SHP77 treated with DMSO at 0.1 percent for 48 hours (cell line): ENCODE measurements at regions not wholly inside any gene's neighbourhood (a gene's known extent, or its start where the extent isn't known, plus 50 kb on each side); places are given as distances from the start of the nearest gene placed in this dataset.
"Not testable (repeated sequence)": the region's sequence is repeated elsewhere in the genome, so short reads cannot be mapped to it uniquely, and the experiment has no call there.

Experiments
- DNase-seq: peaks from one replicate; lab custom pipeline; 2025; lab: John Stamatoyannopoulos, UW

DNA sequence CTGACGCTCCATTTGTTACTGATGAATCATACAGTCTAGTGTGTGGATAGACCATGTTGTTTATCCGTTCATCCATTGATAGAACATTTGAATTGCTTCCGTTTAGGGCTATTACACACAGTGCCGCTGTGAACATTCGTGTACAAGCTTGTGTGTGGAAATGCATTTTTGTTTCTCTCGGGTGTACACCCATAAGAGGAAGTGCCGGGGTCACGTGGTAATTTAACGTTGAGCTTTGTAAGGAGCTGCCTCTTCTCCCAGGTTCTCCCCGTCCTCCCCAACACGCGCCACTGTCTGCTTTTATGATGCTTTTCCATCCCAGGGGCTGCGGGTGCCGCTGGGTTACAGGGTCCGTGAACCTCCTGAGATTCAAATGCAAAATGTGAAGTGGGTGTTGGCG is 142.3 kb downstream of the IGLL1 start:
- no peak for DNase-seq

DNA sequence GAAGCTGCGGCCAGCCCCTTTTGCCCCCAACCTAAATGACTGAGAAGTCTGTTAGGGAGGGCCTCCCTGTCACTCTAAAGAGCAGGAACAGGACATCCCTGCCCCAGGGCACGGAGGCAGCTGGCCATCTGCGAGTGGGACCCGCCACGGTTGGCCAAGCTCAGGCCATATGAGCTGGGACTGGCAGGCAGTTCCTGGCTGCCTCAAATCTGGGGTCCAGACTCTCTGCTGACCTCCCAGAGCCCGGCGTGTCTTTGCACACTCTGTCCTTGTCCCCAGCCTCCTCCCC is 143.0 kb downstream of the IGLL1 start:
- DNase-seq: not testable (repeated sequence)

DNA sequence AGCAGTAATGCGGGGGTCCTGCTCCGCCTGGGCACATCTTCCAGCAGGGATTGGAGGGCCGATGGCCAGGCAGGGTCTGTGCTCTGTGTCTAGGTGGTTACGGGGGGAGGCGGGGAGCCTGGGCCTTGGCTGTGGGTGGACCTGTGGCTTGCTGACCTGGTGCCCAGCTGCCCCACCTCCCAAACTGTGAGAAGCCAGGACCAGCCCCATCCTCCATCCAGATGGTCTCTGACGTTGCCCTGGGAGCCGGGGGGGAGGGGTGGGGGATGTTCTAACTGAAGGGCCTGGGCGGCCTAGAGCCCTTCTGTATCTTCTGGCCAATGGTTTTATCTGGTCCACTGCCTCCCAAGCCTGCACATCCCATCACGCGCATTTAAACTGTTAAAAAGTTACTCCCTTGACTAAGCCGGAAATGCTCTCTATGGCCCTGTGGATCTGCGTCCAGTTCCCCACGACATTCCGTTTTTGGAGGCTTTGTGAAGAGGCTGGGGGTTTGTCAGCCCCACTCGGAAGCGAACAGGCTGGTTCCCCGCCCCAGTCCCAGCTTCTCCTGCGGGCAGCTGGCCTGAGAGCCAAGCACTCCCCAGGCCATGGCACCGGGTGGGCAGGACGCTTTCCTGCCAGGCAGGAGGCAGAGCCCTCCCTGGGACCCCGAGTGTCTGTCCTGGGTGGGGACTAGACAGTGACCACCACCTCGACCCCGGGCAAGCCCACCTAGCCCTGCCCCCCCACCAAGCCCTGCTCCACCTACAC is 143.6 kb downstream of the IGLL1 start:
- not testable (repeated sequence) for DNase-seq

DNA sequence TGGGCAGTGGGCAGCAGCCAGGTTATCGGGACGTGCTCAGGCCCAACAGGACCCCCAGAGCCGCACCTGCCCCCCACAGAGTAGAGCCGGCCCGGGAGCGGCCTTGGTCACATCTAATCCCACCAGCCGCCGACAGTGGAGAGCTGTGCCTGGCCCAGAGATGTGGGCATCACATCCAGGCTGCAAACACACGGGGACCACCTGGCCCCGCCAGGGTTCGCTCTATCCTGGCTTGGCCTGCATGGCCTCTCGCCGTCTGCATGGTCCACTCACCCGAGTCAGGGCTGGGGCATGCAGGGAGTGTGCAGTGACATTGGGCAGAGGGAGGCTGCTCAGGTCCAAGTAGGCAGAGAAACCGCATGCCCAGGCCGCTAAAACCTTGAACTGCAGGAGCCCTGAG is 144.9 kb downstream of the IGLL1 start:
- DNase-seq: not testable (repeated sequence)

DNA sequence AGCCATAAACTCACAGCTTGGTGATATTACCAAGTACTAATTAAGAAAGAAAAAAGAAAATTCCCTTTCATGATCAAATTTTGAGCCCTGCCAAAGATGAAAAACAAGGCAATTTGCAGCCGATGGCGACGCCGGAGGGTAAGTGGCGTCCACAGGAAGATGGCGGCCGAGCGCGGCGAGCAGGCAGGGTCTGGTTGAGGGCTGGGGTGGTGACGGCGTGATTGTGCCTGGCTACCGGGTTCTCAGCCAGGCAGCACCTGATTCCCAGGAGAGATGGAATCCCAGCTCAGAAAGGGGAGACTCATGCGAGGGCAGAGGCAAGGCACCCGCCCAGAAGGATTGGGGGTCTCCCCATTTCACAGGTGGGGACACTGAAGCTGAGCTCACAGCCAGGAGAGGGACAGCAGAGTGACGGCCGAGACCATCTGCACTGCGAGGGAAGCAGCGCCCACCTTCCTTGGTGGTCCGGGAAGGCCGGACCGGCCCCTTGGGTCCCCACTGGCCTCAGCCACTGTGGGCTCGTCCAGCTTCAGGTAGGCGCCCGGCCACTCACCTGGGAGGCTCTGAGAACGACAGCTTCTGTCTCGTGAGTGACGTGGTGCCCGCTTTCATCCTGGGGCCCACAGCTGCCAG is 145.8 kb downstream of the IGLL1 start:
- DNase-seq: not testable (repeated sequence)

DNA sequence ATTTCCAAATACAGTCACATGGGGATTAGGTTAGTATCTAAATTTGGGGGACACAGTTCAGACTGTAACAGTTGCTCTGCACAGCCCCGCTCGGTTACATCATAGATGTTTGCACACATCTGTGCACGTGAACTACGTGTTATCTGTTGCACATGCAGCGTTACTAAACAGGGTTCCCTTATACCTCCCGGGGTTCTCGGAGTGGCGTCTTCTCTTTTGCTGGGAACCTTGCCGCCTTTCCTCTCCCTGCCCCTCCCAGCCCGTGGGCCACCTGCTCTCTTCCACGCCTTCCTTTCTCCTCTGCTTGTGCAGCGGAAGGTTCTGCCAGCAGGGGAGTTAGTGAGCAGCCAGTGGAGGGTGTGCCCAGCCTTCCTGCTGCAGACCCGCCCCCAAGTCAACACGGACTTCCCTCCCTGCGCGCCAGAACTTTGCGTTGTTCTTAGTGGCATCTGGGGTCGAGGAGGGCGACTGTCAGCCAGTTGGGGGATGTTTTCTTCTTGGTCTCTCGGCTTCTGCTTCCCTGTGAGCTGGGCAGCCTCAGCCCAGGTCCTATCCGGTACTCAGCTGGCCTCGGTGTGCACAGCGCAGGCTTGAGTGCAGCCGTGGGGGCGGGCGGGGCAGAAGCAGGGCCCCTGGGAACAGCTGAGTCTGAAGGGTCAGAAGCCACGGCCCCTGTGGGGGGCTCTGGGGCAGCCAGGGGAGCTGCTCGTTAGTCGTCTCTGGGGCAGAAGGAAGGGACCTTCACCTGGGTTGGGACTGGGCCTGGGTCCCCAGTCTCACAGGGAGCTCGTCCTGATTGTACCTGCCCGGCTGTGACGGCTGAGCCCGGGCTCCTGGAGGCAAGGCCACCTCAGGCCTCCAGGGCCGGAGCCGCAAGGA is 146.7 kb downstream of the IGLL1 start:
- DNase-seq: peak; percentile 27

DNA sequence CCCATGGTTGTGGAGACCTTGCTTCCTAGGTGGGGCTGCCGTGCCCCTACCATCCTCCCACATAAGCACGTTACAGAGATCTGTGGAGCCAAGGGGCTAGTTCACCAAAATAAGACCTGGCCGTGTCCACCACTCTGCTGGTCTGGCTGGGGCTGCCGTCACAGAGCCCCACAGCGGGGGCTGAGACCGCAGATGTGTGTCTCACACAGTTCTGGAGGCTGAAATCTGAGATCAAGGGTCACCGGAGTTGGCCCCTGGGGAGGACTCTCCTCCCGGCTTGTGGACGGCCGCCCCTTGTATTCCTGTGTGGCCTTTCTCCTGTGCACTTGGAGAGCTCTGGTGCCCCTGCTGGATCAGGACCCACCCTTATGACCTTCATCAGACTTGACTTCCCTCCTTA is 147.4 kb downstream of the IGLL1 start:
- DNase-seq: not testable (repeated sequence)

DNA sequence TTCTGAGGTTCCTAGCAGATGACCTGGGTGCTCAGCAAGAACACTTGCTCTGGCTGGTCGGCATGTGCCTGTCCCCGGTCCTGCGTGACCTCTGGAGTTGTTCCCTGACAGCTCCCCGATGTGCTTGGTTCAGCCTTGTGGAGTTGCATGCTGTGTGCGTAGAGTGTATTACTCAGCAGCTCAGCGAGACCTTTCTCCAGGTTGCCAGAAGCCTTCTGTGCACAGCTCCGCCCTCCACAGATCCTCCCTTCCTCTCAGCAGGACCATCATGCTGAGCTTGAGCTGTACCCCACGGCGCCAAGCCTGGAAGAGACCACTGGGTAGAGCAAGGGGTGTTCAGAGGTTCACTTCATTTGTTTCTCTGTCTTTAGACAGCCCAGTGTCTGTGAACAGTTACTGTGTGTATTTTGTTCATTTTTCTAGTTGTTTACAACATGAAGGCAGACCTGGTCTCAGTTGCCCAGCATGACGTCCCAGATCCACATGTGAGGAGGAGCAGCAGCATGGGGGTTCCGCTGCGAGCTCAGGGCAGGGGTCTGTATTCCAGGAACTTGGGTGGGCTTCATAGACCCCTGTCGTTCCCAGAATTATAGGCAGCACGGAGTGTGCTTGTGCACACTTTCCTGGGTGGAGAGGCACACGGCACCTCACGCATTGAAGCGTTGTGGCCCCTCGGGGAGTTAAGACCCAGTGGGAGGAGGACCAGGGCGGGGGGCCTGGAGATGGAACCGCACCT is 148.6 kb downstream of the IGLL1 start:
- DNase-seq: no peak

DNA sequence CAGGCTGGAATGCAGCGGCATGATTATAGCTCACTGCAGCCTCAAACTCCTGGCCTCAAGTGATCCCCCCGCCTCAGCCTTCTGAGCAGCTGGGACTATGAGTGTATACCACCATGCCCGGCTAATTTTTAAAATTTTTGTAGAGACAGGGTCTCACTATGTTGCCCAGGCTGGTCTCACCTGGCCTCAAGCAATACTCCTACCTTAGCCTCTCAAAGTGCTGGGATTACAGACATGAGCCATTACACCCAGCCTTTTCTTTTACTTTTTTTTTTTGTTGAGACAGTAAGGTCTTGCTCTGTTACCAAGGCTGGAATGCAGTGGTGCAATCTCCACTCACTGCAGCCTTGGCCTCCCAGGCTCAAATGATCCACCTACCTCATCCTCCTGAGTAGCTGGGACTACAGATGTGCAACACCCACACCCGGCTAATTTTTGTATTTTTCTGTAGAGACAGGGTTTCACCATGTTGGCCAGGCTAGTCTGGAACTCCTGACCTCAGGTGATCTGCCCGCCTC is 155.5 kb downstream of the IGLL1 start:
- not testable (repeated sequence) for DNase-seq

DNA sequence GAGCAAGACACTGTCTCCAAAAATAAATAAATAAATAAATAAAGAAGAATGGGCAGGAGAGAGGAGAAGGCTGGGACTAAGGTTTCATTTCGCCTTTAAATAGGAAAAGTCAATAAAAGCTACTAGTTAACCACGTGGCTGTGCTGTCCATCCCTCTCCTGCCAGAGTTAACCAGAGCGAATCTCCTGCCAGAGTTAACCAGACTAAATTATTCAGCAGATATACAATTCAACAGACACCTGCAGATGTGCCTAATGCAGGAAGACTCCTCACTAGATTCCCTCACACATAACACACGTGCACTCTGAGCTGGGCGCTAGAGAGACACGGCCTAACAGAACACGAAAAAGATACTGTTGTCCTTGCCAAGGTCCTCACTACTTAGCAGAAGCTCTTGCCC is 156.1 kb downstream of the IGLL1 start:
- DNase-seq: no peak

DNA sequence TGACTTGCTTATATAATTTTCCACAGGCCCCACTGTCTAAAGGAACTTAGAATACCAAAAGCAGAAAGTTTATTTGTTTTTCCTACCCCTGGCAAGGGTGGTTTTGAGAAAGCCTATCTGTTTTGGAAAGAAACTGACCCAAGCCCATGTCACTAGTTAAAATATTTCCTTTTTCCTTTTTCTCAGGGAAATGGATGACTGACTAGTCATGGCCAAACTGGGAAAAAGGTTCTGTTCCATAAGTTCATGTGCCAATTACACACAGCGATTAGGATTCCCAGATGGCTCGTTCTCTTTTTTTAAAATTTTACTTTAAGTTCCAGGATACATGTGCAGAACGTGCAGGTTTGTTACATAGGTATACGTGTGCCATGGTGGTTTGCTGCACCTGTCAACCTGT is 157.8 kb downstream of the IGLL1 start:
- DNase-seq: not testable (repeated sequence)

DNA sequence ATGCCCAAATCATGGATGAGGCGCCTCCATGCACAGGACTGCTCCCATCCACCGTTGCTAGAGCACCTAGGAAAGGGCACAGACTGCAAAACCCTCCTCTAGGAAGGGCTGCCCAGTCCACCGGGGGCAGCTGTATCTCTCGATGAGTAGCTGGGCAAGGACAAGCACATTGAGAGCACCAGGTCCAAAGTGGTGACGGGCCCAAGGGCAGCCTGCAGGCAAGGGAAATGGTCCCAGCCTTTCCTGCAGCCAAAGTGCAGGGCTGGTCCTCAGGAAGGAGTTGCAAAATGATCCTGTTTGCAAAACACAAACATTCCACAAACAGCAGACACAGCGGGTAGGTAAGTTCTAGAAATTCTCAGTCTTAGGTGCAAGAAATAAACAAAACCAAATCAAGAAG is 158.8 kb downstream of the IGLL1 start:
- not testable (repeated sequence) for DNase-seq

DNA sequence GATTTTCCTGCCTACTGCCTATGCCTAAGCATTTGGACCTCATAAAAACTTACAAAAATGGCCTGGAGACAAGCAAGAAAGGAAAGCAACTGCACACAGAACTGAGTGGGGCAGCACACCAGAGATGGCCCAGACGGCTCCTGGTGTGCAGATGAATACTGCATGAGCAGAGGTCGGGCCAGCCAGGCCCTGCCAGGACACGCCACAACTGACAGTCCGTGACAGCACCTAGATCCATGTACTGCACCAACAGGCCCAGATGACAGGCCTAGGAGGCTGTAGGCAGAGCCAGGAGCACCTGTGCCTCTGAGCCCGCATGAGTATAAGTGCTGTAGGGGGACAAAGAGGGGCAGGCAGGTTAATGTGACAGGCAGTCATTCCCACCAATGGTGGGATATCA is 160.2 kb downstream of the IGLL1 start:
- DNase-seq: no peak

DNA sequence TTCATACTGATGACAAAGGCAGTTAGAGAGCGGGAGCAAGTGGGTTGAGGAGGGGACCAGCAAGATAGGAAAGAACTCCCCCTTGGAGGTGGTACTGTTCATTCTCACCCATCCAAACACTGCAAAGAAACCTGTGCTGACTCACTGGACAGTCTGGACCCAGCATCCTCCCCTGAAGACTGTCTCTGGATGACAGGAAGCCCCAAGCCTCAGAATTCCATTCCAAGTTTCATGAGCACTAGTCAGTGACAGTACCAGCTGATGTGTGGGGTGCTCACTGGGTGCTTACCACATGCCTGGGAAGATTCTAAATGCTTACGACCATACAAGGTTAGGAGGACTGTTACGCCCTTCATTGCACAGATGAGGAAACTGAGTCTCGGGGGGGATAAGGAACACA is 160.9 kb downstream of the IGLL1 start:
- no peak for DNase-seq

DNA sequence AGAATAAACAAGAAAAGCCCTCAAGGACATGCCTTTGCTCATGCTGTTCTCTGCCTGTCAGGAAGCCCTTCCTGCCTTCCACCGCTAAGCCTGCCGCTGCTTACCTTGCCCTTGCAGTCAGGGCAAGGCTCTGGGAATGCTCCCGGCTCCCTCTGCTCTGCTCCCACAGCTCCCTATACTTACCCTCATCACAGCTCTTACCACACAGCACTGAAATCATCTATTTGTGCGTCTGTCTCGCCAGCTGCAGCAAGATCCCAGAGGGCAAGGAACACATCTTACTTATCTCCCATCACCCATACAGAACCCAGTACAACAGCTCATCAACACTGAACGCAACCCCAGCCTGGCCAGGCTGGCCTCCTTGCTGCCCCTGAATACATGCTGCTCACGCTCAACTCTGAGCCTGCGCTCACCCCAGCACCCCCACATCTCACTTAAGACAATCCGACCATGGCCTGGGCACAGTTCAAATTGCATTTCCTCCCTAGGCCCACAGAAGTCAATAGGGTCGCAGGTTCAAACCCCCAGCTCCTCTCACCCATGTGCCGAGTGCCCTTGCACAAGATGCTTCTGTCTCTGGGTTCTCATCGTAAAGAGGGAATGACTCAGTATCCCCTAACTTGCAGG is 161.8 kb downstream of the IGLL1 start:
- DNase-seq: no peak

DNA sequence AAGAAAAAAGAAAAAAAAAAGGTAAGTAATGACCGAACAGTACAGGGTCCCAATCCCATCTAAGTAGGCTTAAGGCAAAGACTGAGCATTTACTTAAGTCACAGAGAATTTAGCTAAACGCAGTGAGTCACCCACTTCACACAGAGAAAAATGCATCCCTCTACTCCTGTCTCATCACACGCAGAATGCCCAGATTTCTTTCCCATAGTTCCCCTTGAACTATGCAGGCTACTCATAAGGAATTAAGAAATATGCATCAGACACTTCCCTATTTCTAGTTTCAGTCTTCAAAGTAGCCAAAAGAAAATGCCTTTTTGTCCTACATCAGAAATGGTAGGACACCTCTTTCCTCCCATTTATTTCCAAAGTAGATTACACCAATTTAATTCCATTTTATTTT is 162.8 kb downstream of the IGLL1 start:
- not testable (repeated sequence) for DNase-seq

DNA sequence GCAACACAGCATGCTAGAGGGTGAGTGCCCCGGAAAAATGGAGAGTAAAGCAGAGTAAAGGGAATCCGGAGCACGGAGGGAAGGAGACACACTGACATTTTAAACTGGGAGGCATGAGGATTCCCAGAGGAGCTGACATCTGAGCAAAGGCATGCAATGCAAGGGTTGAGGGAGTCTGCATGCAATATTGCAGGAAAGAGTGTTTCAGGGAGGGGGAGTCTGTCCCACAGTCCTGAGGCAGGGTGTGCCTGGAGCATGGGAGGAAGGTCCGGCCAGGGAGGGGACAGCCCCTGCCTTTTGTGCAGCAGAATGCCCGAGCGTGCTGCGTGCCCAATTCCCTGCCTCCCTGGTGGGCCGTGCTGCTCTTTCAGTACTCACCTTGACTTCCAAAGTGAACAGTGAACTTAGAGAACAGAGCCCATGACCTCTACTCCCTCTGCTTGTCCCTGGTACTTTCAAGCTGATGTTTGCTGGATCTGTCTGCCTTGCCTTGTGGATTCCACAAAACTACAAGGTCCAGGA is 163.9 kb downstream of the IGLL1 start:
- DNase-seq: not testable (repeated sequence)

DNA sequence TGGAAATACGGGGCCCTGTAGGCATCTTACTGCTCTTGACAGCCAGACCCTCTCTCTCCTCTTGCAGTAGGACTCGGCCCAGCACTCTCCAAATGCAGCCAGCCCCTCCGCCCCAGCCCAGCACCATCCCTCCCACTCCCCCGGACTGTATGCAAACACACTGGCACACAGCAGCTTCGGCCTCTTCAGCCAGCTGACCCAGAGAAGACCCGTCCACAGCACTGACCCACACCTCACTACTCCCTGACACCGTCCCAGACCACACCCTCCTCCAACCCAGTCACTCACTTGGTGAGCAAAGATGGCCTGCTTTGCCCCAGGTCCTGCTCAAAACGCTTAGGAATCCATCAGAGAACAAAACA is 164.6 kb downstream of the IGLL1 start:
- no peak for DNase-seq

DNA sequence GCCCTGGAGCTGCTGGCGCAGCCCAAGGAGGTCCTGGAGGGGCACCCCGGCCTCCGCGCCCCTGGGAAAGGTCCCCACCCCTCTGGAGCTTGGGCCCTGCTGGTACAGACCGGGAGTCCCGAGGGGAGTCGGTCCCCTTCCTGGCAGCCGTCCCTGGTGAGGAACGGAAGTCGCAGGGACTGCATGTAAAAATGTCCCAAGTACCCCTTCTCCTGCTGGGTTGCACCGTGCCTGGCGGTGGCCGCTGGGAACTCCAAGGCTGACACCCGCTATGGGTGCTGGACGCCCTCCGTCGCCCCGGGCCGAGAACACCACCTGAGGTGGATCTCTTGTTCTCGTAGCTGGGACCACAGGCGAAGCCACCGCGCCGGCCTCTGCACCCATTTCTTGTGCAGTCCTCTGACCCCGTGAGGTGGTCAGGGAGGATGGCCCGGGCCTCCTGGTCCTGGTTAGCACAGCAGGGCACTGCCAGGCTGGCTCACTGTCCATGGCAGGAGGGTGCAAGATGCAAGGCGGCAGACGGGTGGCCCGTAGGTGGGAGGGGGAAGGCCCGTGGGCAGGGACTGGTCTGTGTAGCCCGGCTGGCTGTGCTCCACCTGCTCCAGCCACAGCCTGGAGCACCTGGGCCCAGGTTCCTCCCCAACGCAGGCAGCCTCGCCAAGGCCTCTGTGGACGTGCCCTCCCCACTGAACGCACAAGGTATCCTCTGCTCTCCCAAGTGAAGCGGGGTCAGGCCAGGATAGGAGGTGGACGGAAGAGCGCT is 165.2 kb downstream of the IGLL1 start:
- DNase-seq: no peak

DNA sequence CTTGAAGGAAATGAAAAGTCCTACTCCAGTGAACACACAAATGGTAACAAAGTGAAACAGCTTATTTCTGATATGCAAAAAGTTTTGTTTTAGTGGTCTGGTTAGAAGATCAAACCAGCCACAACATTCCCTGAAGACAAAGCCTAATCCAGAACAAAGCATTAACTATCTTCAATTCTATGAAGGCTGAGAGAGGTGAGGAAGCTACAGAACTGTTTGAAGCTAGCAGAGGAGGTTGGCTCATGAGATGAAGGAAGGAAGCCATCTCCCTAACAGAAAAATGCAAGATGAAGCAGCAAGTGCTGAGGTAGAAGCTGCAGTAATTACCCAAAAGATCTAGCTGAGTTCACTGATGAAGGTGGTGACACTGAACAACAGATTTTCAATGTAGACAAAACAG is 168.4 kb downstream of the IGLL1 start:
- no peak for DNase-seq

DNA sequence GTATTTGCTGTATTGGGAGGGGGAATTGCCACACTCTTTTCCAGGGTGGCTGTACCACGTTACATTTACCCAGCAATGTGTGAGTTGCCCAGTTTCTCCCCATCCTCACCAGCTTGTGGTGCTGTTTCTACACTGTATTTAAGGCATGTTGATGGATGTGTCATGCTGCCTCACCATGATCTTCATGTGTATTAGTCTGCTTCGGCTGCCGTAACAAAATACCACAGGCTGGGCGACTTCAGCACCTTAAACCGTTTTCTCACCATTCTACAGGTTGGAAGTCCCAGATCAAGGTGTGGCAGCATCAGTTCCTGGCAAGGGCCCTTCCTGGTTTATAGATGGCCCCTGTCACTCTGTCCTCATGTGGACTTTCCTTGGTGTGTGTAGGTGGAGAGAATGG is 169.7 kb downstream of the IGLL1 start:
- DNase-seq: no peak
